OCI-LY7 (cell line): ENCODE measurements at regions not wholly inside any gene's neighbourhood (a gene's known extent, or its start where the extent isn't known, plus 50 kb on each side); places are given as distances from the start of the nearest gene placed in this dataset.

Experiments used
- BruUV-seq: library from RNA; stranded (reverse); fragments of 400-500 nt; replicated peaks from 2 replicates; lab custom pipeline; 2021; lab: Mats Ljungman, UMichigan
- CTCF ChIA-PET: fragments of 300-600 bp; sonication (Branson Sonifier 250); formaldehyde crosslinking; loops from one replicate; lab custom pipeline; 2022; ENCODE audit warnings: antibody characterized with exemption; ENCODE audit not compliant: unreplicated experiment; lab: Charles Lee
- POLR2A ChIA-PET: fragments of 300-600 bp; sonication (Branson Sonifier 250); formaldehyde crosslinking; loops from one replicate; lab custom pipeline; 2022; ENCODE audit warnings: antibody characterized with exemption; lab: Charles Lee
- DNase-seq: peaks from one replicate; pipeline ENCODE4 v3.0.0-alpha.2; 2015; ENCODE audit warnings: low spot score
- H2AFZ ChIP-seq: fragments of 200-600 bp; sonication (generic), shearing (Covaris generic); 2 replicates; pipeline ENCODE4 v1.6.1; 2014; ENCODE audit warnings: mild to moderate bottlenecking, antibody characterized with exemption, low read length, moderate library complexity
- H3K27ac ChIP-seq: fragments of 200-600 bp; sonication (generic); 2 replicates; pipeline ENCODE4 v1.5.1; 2014; ENCODE audit warnings: mixed run types, low read depth, mild to moderate bottlenecking, moderate library complexity, low read length, inconsistent platforms; ENCODE audit not compliant: poor library complexity, severe bottlenecking
- H3K36me3 ChIP-seq: fragments of 200-600 bp; sonication (generic); 2 replicates; pipeline ENCODE4 v1.6.1; 2014; ENCODE audit warnings: mild to moderate bottlenecking, antibody characterized with exemption, low read length, moderate library complexity, mixed read lengths; ENCODE audit not compliant: insufficient read depth
- H3K4me1 ChIP-seq: fragments of 200-600 bp; sonication (generic); 2 replicates; pipeline ENCODE4 v1.5.1; 2014; ENCODE audit warnings: mild to moderate bottlenecking, low read length; ENCODE audit not compliant: insufficient read depth, poor library complexity, severe bottlenecking
- H3K4me2 ChIP-seq: fragments of 200-600 bp; sonication (generic); 2 replicates; pipeline ENCODE4 v1.6.1; 2014; ENCODE audit warnings: mild to moderate bottlenecking, low read length
- H3K4me3 ChIP-seq: fragments of 200-600 bp; sonication (generic); 2 replicates; pipeline ENCODE4 v1.5.1; 2014; ENCODE audit warnings: mild to moderate bottlenecking, low read depth, low read length; ENCODE audit not compliant: poor library complexity, severe bottlenecking
- H3K79me2 ChIP-seq: fragments of 200-600 bp; sonication (generic); 2 replicates; pipeline ENCODE4 v1.6.1; 2016; ENCODE audit warnings: low read depth, mild to moderate bottlenecking, low read length, moderate library complexity, mixed read lengths; ENCODE audit not compliant: insufficient read depth
- H3K9me2 ChIP-seq: fragments of 200-600 bp; sonication (generic); 2 replicates; pipeline ENCODE4 v1.6.1; 2016; ENCODE audit warnings: mild to moderate bottlenecking, low read length, mixed read lengths; ENCODE audit not compliant: insufficient read depth
- H3K9me3 ChIP-seq: fragments of 200-600 bp; sonication (generic); 2 replicates; pipeline ENCODE4 v1.6.1; 2014; ENCODE audit warnings: mild to moderate bottlenecking, mixed run types, low read length, mixed read lengths
- H4K20me1 ChIP-seq: fragments of 200-600 bp; sonication (generic); 2 replicates; pipeline ENCODE4 v1.6.1; 2014; ENCODE audit warnings: mild to moderate bottlenecking, antibody characterized with exemption, low read length, moderate library complexity, mixed read lengths; ENCODE audit not compliant: insufficient read depth
- EZH2phosphoT487 ChIP-seq: fragments of 200-600 bp; sonication (generic); IDR thresholded peaks from 2 replicates; pipeline ENCODE4 v1.6.1; 2018; ENCODE audit warnings: low read depth, borderline replicate concordance, mild to moderate bottlenecking, mixed run types, antibody characterized with exemption, low read length, moderate library complexity, mixed read lengths
- intact Hi-C: fragments of 100-400 bp; cut with micrococcal nuclease; formaldehyde crosslinking; loops from one replicate; pipeline ENCODE4 v1.10.0; 2022; ENCODE audit not compliant: unreplicated experiment
- TF ChIP-seq, protein P1 (sequence below): fragments of 200-600 bp; sonication (generic); conservative IDR thresholded peaks from 2 replicates; pipeline ENCODE4 v1.5.1; 2014; ENCODE audit warnings: mild to moderate bottlenecking, antibody characterized with exemption, low read length, moderate library complexity, mixed read lengths

- no peak overlapping the region for H3K4me3 ChIP-seq
- no peak overlapping the region for H2AFZ ChIP-seq
- H3K9me2 ChIP-seq = no peaks in the 10 kb centered on the region
- intact Hi-C loops = no loop called here
- no peaks in the 10 kb centered on the region for H4K20me1 ChIP-seq
- TF ChIP-seq, protein P1, sequence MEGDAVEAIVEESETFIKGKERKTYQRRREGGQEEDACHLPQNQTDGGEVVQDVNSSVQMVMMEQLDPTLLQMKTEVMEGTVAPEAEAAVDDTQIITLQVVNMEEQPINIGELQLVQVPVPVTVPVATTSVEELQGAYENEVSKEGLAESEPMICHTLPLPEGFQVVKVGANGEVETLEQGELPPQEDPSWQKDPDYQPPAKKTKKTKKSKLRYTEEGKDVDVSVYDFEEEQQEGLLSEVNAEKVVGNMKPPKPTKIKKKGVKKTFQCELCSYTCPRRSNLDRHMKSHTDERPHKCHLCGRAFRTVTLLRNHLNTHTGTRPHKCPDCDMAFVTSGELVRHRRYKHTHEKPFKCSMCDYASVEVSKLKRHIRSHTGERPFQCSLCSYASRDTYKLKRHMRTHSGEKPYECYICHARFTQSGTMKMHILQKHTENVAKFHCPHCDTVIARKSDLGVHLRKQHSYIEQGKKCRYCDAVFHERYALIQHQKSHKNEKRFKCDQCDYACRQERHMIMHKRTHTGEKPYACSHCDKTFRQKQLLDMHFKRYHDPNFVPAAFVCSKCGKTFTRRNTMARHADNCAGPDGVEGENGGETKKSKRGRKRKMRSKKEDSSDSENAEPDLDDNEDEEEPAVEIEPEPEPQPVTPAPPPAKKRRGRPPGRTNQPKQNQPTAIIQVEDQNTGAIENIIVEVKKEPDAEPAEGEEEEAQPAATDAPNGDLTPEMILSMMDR = no peak
- no peak for TF ChIP-seq EZH2phosphoT487
- H3K79me2 ChIP-seq = no peaks in the 10 kb centered on the region
- H3K27ac ChIP-seq = no peak overlapping the region
- DNase-seq = no peak
- H3K4me2 ChIP-seq = no peak overlapping the region
- H3K36me3 ChIP-seq = no peaks in the 10 kb centered on the region
- no peaks in the 10 kb centered on the region; the same call in 1 of the 2 replicates for H3K9me3 ChIP-seq
- H3K4me1 ChIP-seq = no peaks in the 10 kb centered on the region
- ChIA-PET CTCF (no interaction called here), POLR2A (no interaction called here)
- BruUV-seq = no TSS peak
Observed at GRCh38 chr22:49332691-49333090, 495.0 kb downstream of the BRD1 start.

GRCh38 chr22:49331878-49332277 is 495.8 kb downstream of the BRD1 start:
- CTCF ChIA-PET = no interaction called here
- intact Hi-C loops = no loop called here

DNA sequence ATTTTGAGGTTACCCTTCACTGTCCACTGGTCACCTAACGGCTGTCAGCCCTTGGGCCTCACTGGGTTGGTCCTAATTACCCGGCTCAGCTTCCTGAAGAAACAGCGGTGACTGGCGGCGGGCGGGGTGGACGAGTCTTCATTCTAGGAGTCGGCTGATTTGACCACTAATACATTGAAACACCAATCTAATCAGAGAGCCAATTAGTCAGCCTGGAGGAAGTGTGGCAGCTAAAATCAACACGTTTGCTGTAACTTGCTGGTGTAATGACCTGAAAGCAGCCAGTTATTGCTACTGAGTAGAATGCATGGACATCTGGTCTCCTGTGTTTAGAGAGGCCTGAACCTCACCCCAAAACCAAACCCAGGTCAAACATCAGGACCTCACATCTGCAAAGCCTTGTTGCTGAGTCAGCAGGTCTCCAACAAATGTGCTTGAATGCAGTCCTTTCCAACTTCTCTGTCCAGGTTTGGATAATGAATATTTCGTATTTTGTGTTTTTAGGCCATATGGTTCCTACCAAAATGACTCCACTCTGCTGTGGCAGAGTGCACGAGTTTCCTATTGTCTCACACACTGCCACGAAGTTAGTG is 496.4 kb downstream of the BRD1 start:
- Histone ChIP-seq H3K9me2 (no peaks in the 10 kb centered on the region), H3K79me2 (no peaks in the 10 kb centered on the region), H3K4me1 (no peaks in the 10 kb centered on the region), H2AFZ (no peak overlapping the region), H3K27ac (no peak overlapping the region), H3K9me3 (peaks cover 5% of the 10 kb centered on the region; the same call in 1 of the 2 replicates), H3K4me2 (no peak overlapping the region), H4K20me1 (no peaks in the 10 kb centered on the region), H3K36me3 (no peaks in the 10 kb centered on the region), H3K4me3 (no peak overlapping the region)
- no peak for DNase-seq
- no TSS peak for BruUV-seq
- POLR2A ChIA-PET = no interaction called here
- intact Hi-C loops = no loop called here
- no peak for TF ChIP-seq EZH2phosphoT487
- TF ChIP-seq, protein P1 = no peak
- CTCF ChIA-PET = no interaction called here

More at GRCh38 chr22:49331878-49332277, 495.8 kb downstream of the BRD1 start:
- BruUV-seq = no TSS peak
- no peaks in the 10 kb centered on the region for H3K79me2 ChIP-seq
- H3K36me3 ChIP-seq = no peaks in the 10 kb centered on the region
- no peaks in the 10 kb centered on the region for H3K9me2 ChIP-seq
- no peaks in the 10 kb centered on the region for H4K20me1 ChIP-seq
- TF ChIP-seq, protein P1 = no peak
- TF ChIP-seq EZH2phosphoT487 = no peak
- H2AFZ ChIP-seq = no peak overlapping the region
- no peaks in the 10 kb centered on the region for H3K4me1 ChIP-seq
- no peak overlapping the region for H3K4me3 ChIP-seq
- POLR2A ChIA-PET = no interaction called here
- no peak for DNase-seq
- no peak overlapping the region for H3K4me2 ChIP-seq
- peaks cover 5% of the 10 kb centered on the region; the same call in 1 of the 2 replicates for H3K9me3 ChIP-seq
- H3K27ac ChIP-seq = no peak overlapping the region
